ENCODE measurements at regions not wholly inside any gene's neighbourhood (a gene's known extent, or its start where the extent isn't known, plus 50 kb on each side); places are given as distances from the start of the nearest gene placed in this dataset.

DNA sequence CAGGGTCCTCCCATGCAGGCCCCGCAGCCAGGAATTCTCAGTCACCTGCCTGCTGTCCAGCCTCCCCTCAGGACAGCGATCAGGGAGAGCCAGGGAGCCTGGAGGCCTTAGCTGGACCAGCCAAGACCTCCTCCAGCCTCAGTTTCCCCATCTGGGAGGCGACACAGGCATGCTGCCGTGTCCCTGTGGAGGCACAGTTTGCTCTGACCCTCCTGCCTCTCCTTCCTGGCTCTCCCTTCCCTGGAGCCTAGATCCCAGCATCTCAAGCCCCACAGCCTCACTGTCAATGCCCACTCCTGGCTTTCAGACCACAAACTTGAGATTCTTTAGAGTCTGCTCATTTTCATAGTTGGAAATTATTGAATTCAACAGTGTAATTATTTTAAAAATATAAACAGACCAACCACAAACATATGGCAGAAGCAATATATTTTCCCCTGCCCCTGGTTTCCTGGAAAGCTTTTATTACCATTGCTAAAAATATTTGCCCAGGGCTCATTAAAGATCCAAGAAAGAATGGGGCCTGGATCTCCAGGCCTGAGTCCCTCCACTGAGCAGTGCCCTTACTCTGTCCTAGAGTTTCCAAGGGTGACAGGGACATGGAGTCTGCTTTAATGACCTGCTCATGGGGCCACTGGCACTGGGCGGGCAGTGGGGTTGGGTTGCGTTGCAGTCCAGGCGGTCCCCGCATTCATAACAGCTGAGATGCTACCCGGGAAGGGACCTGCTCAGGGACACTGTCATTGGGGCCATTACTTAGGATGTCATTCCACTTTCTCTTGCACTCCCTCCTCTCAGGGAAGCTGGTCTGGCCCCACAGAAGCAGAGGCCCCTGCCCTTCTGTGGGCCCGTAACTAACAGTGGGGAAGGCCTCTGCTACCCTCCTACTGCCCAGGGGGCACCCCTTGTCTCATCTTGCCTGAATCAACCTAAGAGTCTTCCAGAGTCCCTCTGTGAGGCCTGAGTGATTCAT, 81.6 kb upstream of the CHST15 start:
- TF ChIP-seq CTCF (IDR thresholded peaks at IDR 0.05; ENCODE audit: insufficient read depth, low read length, poor library complexity, severe bottlenecking): no peak
- DNase-seq (ENCODE audit: low read depth): no peak
- no peaks in the 10 kb centered on the region for H3K36me3 ChIP-seq (ENCODE audit: control insufficient read depth, insufficient read depth, low read length)
- peaks cover 2% of the 10 kb centered on the region for H3K27me3 ChIP-seq (ENCODE audit: control insufficient read depth, insufficient read depth, low read length)
- H3K4me3 ChIP-seq (ENCODE audit: low read depth, low read length): no peak overlapping the region

DNA sequence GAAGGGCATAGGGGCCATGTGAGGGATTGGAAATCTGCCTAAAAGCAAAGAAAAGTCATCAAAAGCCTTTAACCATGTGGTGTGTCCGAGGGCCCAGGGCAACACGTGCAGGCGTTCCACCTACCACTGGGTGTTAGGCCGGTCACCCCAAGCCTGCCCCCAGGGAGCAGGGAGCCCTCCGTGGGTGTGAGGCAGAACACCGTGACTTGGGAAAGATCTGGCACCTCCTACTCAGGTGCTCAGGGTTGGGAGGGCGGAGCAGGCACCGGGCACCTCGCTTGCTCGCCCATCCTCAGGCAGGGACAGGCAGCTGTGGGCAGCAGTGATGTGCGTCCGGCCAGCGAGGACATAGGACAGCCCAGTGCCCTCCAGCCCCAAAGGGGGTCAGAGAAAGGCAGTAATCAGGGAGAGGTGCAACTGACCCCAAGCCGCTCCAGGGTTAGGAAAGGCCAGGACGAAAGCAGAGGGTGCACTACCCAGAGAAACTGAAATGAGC, 80.7 kb upstream of the CHST15 start:
- Histone ChIP-seq H3K36me3 (ENCODE audit: control insufficient read depth, insufficient read depth, low read length) (no peaks in the 10 kb centered on the region), H3K4me3 (ENCODE audit: low read depth, low read length) (no peak overlapping the region), H3K27me3 (ENCODE audit: control insufficient read depth, insufficient read depth, low read length) (peaks cover 2% of the 10 kb centered on the region)
- no peak for DNase-seq (ENCODE audit: low read depth)
- TF ChIP-seq CTCF (IDR thresholded peaks at IDR 0.05; ENCODE audit: insufficient read depth, low read length, poor library complexity, severe bottlenecking): no peak

DNA sequence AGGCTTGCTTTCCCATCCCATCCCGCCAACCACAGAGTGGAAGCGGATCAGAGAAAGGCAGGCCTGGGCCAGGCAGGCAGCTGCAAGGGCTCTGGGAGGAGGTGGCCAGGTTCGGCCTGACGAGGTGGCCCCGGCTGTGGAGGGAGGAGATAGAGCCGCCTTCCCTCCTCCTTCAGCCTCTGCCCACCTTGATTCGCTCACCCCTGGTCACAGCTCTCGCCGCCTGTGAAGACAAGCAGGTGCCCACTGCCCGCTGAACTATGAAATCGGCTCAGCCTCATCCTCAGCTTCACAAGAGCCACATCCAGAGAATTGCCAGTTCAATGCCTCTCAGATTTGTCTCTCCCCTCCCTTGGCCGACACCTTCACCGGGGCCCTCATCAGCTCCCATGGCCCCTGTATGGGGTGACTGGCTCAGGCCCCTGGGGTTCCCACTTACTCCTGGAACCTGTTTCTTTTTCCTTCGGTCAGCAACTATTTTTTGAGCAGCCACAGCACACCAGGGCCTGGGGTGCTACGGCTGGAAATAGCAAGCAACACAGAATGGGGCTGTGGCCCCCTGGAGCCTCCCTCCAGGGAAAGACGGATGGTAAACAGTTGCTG, 80.0 kb upstream of the CHST15 start:
- DNase-seq (ENCODE audit: low read depth): no peak

GRCh38 chr10:124172181-124172916, 79.0 kb upstream of the CHST15 start:
- no peak overlapping the region for H3K4me3 ChIP-seq (ENCODE audit: low read depth, low read length)
- H3K27me3 ChIP-seq (ENCODE audit: control insufficient read depth, insufficient read depth, low read length): peaks cover 2% of the 10 kb centered on the region
- TF ChIP-seq CTCF (IDR thresholded peaks at IDR 0.05; ENCODE audit: insufficient read depth, low read length, poor library complexity, severe bottlenecking): no peak
- no peak for DNase-seq (ENCODE audit: low read depth)
- no peaks in the 10 kb centered on the region for H3K36me3 ChIP-seq (ENCODE audit: control insufficient read depth, insufficient read depth, low read length)

More for the DNA sequence above, 80.0 kb upstream of the CHST15 start:
- no peak for TF ChIP-seq CTCF (IDR thresholded peaks at IDR 0.05; ENCODE audit: insufficient read depth, low read length, poor library complexity, severe bottlenecking)
- peaks cover 2% of the 10 kb centered on the region for H3K27me3 ChIP-seq (ENCODE audit: control insufficient read depth, insufficient read depth, low read length)
- no peaks in the 10 kb centered on the region for H3K36me3 ChIP-seq (ENCODE audit: control insufficient read depth, insufficient read depth, low read length)
- no peak overlapping the region for H3K4me3 ChIP-seq (ENCODE audit: low read depth, low read length)

- no peak for TF ChIP-seq CTCF (IDR thresholded peaks at IDR 0.05; ENCODE audit: insufficient read depth, low read length, poor library complexity, severe bottlenecking)
- H3K27me3 ChIP-seq (ENCODE audit: control insufficient read depth, insufficient read depth, low read length): peaks cover 2% of the 10 kb centered on the region
- DNase-seq (ENCODE audit: low read depth): no peak
- no peak overlapping the region for H3K4me3 ChIP-seq (ENCODE audit: low read depth, low read length)
- no peaks in the 10 kb centered on the region for H3K36me3 ChIP-seq (ENCODE audit: control insufficient read depth, insufficient read depth, low read length)
Observed at GRCh38 chr10:124171561-124171960, 78.2 kb upstream of the CHST15 start.

Data from kidney epithelial cell (primary cell).